Lung (tissue), 11 donors: ENCODE measurements at regions not wholly inside any gene's neighbourhood (a gene's known extent, or its start where the extent isn't known, plus 50 kb on each side); places are given as distances from the start of the nearest gene placed in this dataset.

ENCODE experiments used
- ATAC-seq: fragments of 200-7000 bp; cut with Tn5 transposase; one replicate; pipeline ENCODE4 v1.9.1; 2020; ENCODE audit warnings: moderate number of reproducible peaks; ENCODE audit not compliant: insufficient read depth, low FRiP score
- DNase-seq, 3 donors: peaks; one replicate each; pipeline ENCODE4 v3.0.0-alpha.2; 2013 to 2017
- H3K27ac ChIP-seq, 2 donors: one replicate each; pipeline ENCODE4 v1.5.1; 2013; ENCODE audit warnings: mild to moderate bottlenecking in 2 of 2, moderate library complexity in 2 of 2, control low read depth in 1 of 2, inconsistent platforms in 1 of 2, low read depth in 1 of 2, low read length in 1 of 2
- H3K27me3 ChIP-seq, 3 donors: one replicate each; pipeline ENCODE4 v1.5.1; 2013; ENCODE audit warnings: low read length in 2 of 3; ENCODE audit not compliant: control insufficient read depth in 3 of 3, insufficient read depth in 3 of 3
- H3K36me3 ChIP-seq, 4 donors: one replicate each; pipeline ENCODE4 v1.5.1; 2013; ENCODE audit warnings: low read length in 4 of 4, mild to moderate bottlenecking in 1 of 4, moderate library complexity in 1 of 4; ENCODE audit not compliant: control insufficient read depth in 4 of 4, insufficient read depth in 4 of 4
- H3K4me1 ChIP-seq, 5 donors: one replicate each; pipeline ENCODE4 v1.5.1; 2013; ENCODE audit warnings: low read length in 5 of 5, mild to moderate bottlenecking in 2 of 5, moderate library complexity in 1 of 5; ENCODE audit not compliant: control insufficient read depth in 5 of 5, insufficient read depth in 5 of 5
- H3K4me3 ChIP-seq: one replicate; pipeline ENCODE4 v1.5.1; 2013; ENCODE audit warnings: mild to moderate bottlenecking, control low read depth, moderate library complexity
- H3K9ac ChIP-seq, 2 donors: one replicate each; pipeline ENCODE4 v1.5.1; 2013; ENCODE audit warnings: low read length in 2 of 2, control low read depth in 1 of 2; ENCODE audit not compliant: insufficient read depth in 1 of 2
- H3K9me3 ChIP-seq, 4 donors: one replicate each; pipeline ENCODE4 v1.5.1; 2013; ENCODE audit warnings: low read length in 3 of 4, mild to moderate bottlenecking in 1 of 4, moderate library complexity in 1 of 4; ENCODE audit not compliant: control insufficient read depth in 4 of 4, insufficient read depth in 3 of 4
- WGBS, 2 donors: extraction: QIAGEN DNeasy Blood & Tissue Kit; methylation state at CpG; one replicate each; pipeline ENCODE4 v1.1.7; 2013; 5-methylcytosine and 5-hydroxymethylcytosine counted together
- TF ChIP-seq, protein P1 (sequence below): IDR thresholded peaks from 2 replicates; pipeline ENCODE4 v1.5.1; 2012; ENCODE audit warnings: mild to moderate bottlenecking; ENCODE audit errors: control extremely low read depth, extremely low read depth
- donor health status: control.
- donor health status: control.
- donor health status: Bipolar disorder and iron deficiency.
- donor health status: healthy.
- donor health status: DM: yes; HTN: yes; CAD: no.

DNA sequence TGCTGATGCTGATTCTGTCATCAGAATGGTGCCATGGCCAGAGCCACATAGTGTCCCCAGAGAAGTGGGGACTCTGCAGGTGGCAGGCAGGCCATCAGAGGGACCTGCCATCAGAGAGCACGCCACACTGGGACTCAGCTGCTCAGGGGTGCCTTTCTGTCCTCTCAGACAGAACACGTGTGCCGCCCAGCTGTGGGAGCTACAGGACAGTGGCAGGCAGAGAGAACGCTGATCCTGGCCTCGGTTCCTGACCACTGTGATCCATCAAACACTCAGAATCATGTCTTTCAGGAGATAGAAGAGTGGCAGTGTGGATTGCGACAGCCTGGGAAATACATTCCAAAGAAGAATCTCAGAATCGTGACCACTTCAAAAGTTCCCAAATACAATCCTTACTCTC lies 497.2 kb upstream of the SALL3 start:
- Histone ChIP-seq H3K27me3 (no peaks in the 10 kb centered on the region), H3K4me1 (peaks cover 0 to 8% (median 0%) of the 10 kb centered on the region in 5 donors), H3K9me3 (peaks cover 0 to 2% (median 0%) of the 10 kb centered on the region in 4 donors), H3K27ac (no peak overlapping the region), H3K9ac (no peak overlapping the region), H3K4me3 (no peak overlapping the region), H3K36me3 (no peaks in the 10 kb centered on the region)
- 83 to 86% methylated on average over 7 of the region's 7 CpGs for WGBS, 2 donors
- ATAC-seq (no peak), DNase-seq (no peak)
- TF ChIP-seq, protein P1, sequence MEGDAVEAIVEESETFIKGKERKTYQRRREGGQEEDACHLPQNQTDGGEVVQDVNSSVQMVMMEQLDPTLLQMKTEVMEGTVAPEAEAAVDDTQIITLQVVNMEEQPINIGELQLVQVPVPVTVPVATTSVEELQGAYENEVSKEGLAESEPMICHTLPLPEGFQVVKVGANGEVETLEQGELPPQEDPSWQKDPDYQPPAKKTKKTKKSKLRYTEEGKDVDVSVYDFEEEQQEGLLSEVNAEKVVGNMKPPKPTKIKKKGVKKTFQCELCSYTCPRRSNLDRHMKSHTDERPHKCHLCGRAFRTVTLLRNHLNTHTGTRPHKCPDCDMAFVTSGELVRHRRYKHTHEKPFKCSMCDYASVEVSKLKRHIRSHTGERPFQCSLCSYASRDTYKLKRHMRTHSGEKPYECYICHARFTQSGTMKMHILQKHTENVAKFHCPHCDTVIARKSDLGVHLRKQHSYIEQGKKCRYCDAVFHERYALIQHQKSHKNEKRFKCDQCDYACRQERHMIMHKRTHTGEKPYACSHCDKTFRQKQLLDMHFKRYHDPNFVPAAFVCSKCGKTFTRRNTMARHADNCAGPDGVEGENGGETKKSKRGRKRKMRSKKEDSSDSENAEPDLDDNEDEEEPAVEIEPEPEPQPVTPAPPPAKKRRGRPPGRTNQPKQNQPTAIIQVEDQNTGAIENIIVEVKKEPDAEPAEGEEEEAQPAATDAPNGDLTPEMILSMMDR, result no peak

DNA sequence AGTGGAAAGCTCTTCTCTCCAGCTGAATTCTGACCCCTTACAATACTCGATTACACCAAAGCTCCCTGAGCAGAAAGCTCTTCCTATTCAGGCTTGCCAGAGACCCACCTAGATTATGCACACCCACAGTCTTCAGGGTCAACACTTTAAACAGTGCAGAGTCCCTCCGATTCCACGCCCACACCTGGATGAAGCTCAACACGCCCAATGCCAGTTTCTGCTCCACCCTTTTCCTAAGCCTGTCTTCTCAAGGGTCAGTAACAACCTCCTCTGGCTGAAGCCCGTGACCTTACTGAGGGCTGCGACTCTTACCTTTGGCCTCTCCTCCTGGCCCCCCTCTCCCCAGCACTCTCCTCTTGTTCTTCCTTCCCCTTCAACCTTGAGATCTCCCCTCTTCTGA lies 492.0 kb upstream of the SALL3 start:
- 82 to 88% methylated on average over 6 of the region's 6 CpGs for whole genome bisulfite sequencing, 2 donors
- Histone ChIP-seq H3K36me3 (no peaks in the 10 kb centered on the region), H3K9ac (no peak overlapping the region), H3K27ac (no peak overlapping the region), H3K9me3 (peaks cover 0 to 2% (median 0%) of the 10 kb centered on the region in 4 donors), H3K4me3 (no peak overlapping the region), H3K27me3 (no peaks in the 10 kb centered on the region), H3K4me1 (no peaks in the 10 kb centered on the region)
- ATAC-seq (no peak), DNase-seq (no peak)
- TF ChIP-seq, protein P1, result no peak

GRCh38 chr18:78492064-78492812 lies 487.4 kb upstream of the SALL3 start:
- H3K9me3 ChIP-seq, result peaks cover 0 to 3% (median 0%) of the 10 kb centered on the region in 4 donors
- H3K9ac ChIP-seq, result no peak overlapping the region
- ATAC-seq (no peak), DNase-seq (no peak)
- WGBS, 2 donors, result 92 to 95% methylated on average over 19 of the region's 19 CpGs
- H3K27ac ChIP-seq, result no peak overlapping the region
- no peak overlapping the region for H3K4me3 ChIP-seq
- no peaks in the 10 kb centered on the region for H3K27me3 ChIP-seq
- H3K4me1 ChIP-seq, result peaks cover 0 to 20% (median 4%) of the 10 kb centered on the region in 5 donors
- TF ChIP-seq, protein P1, result no peak
- H3K36me3 ChIP-seq, result no peaks in the 10 kb centered on the region
